K562 (cell line): ENCODE measurements at regions not wholly inside any gene's neighbourhood (a gene's known extent, or its start where the extent isn't known, plus 50 kb on each side); places are given as distances from the start of the nearest gene placed in this dataset.

ENCODE experiments used
- ATAC-seq: fragments of 200-7000 bp; cut with Tn5 transposase; 3 replicates; pipeline ENCODE4 v1.9.1; 2020; ENCODE audit warnings: moderate library complexity
- BruUV-seq: library from RNA; stranded (reverse); fragments of 400-500 nt; replicated peaks from 2 replicates; lab custom pipeline; 2021; lab: Mats Ljungman, UMichigan
- CTCF ChIA-PET: fragments of 300-600 bp; formaldehyde crosslinking; extraction: SDS; loops from one replicate; lab custom pipeline; 2021; ENCODE audit warnings: low intra/inter-chr PET ratio; lab: Yijun Ruan, JAX
- POLR2A ChIA-PET: fragments of 300-600, 350-650 bp; sonication (Branson Sonifier 250); formaldehyde crosslinking; extraction: SDS; loops from one replicate; lab custom pipeline; 2021; ENCODE audit warnings: antibody characterized with exemption, inconsistent platforms; lab: Yijun Ruan, JAX
- DNase-seq, 4 experiments: peaks; one replicate each; pipeline versions ENCODE4 v3.0.0 to v3.0.0-alpha.2; 2011 to 2018; ENCODE audit warnings: low spot score in 3 of 4, mixed read lengths in 3 of 4; ENCODE audit errors: extremely low read depth in 1 of 4
- FAIRE-seq: peaks from 2 replicates; lab custom pipeline; 2011; peaks lifted over from hg19 to GRCh38; lab: Jason Lieb, UNC
- H2AFZ ChIP-seq: 2 replicates; pipeline ENCODE4 v1.6.0; 2011; ENCODE audit warnings: low read depth, low read length, control low read depth, inconsistent platforms
- H3K27ac ChIP-seq: fragments of 200-600 bp; 3 replicates; pipeline ENCODE4 v1.8.0; 2011; ENCODE audit warnings: low read depth, mild to moderate bottlenecking, control low read depth, inconsistent platforms, low read length, moderate library complexity, mixed read lengths; ENCODE audit errors: extremely low read depth
- H3K27me3 ChIP-seq, 2 experiments: fragments of 300-600 bp in 1 of 2; 2 replicates in 1 of 2; 3 replicates in 1 of 2; pipeline versions ENCODE4 v1.6.0 to v1.8.0; 2011; ENCODE audit warnings: inconsistent platforms in 2 of 2, low read length in 2 of 2, mild to moderate bottlenecking in 1 of 2, mixed read lengths in 1 of 2, moderate library complexity in 1 of 2; ENCODE audit not compliant: control insufficient read depth in 2 of 2, insufficient read depth in 2 of 2
- H3K36me3 ChIP-seq: fragments of 300-600 bp; 3 replicates; pipeline ENCODE4 v1.8.0; 2011; ENCODE audit warnings: mild to moderate bottlenecking, low read length, inconsistent platforms; ENCODE audit not compliant: control insufficient read depth, insufficient read depth
- H3K4me1 ChIP-seq, 2 experiments: fragments of 200-600 bp in 1 of 2; replicated peaks in 1 of 2; 2 replicates in 1 of 2; 3 replicates in 1 of 2; pipeline versions ENCODE4 v1.5.1 to v1.8.0; 2011; ENCODE audit warnings: inconsistent platforms in 2 of 2, low read length in 2 of 2, mild to moderate bottlenecking in 1 of 2, mixed read lengths in 1 of 2, moderate library complexity in 1 of 2; ENCODE audit not compliant: control insufficient read depth in 2 of 2, insufficient read depth in 2 of 2
- H3K4me2 ChIP-seq: 2 replicates; pipeline ENCODE4 v1.6.1; 2011; ENCODE audit warnings: low read length, control low read depth, inconsistent platforms, mixed read lengths; ENCODE audit not compliant: insufficient read depth
- H3K4me3 ChIP-seq: fragments of 200-600 bp; sonication (generic), shearing (Covaris generic); 2 replicates; pipeline ENCODE4 v1.5.1; 2016; ENCODE audit warnings: control low read depth, inconsistent platforms
- H3K79me2 ChIP-seq: fragments of 200-600 bp; 3 replicates; pipeline ENCODE4 v1.8.0; 2011; ENCODE audit warnings: low read length, inconsistent platforms; ENCODE audit not compliant: control insufficient read depth, insufficient read depth
- H3K9ac ChIP-seq, 2 experiments: 2 replicates each; pipeline versions ENCODE4 v1.6.0 to v1.6.1; 2011; ENCODE audit warnings: low read depth in 2 of 2, low read length in 2 of 2, control low read depth in 1 of 2, inconsistent platforms in 1 of 2, mild to moderate bottlenecking in 1 of 2, mixed read lengths in 1 of 2; ENCODE audit not compliant: insufficient read depth in 1 of 2
- H3K9me1 ChIP-seq: one replicate; pipeline ENCODE4 v1.6.0; 2011; ENCODE audit warnings: inconsistent platforms, mild to moderate bottlenecking, low read length, moderate library complexity; ENCODE audit not compliant: control insufficient read depth, insufficient read depth
- H3K9me3 ChIP-seq: replicated peaks from 2 replicates; pipeline ENCODE4 v1.5.1; 2011; ENCODE audit warnings: low read depth, low read length, inconsistent platforms; ENCODE audit not compliant: control insufficient read depth, insufficient read depth
- H4K20me1 ChIP-seq: replicated peaks from 2 replicates; pipeline ENCODE4 v1.6.1; 2011; ENCODE audit warnings: low read length, inconsistent platforms, mixed read lengths; ENCODE audit not compliant: control insufficient read depth, insufficient read depth
- HES1 ChIP-seq: fragments of 450-650 bp; IDR thresholded peaks from 2 replicates; pipeline ENCODE4 v1.6.1; 2016; ENCODE audit warnings: low read depth, mild to moderate bottlenecking, moderate library complexity
- IRF1 ChIP-seq: sonication (generic); formaldehyde crosslinking; IDR thresholded peaks from 2 replicates; pipeline ENCODE4 v1.8.0; 2022; ENCODE audit warnings: missing genetic modification reagents, mild to moderate bottlenecking, borderline replicate concordance
- JUND ChIP-seq, 2 experiments: IDR thresholded peaks; 2 replicates in 1 of 2; 3 replicates in 1 of 2; pipeline ENCODE4 v1.6.1; 2011; ENCODE audit warnings: borderline replicate concordance in 2 of 2, low read depth in 2 of 2, low read length in 2 of 2, improper control_type of control experiment in 1 of 2, missing biosample characterization in 1 of 2, missing genetic modification characterization in 1 of 2, missing genetic modification reagents in 1 of 2
- MCM2 ChIP-seq: fragments of 450-650 bp; IDR thresholded peaks from 2 replicates; pipeline ENCODE4 v1.6.1; 2017; ENCODE audit warnings: low read depth, mild to moderate bottlenecking
- MEF2A ChIP-seq: IDR thresholded peaks from 2 replicates; pipeline ENCODE4 v1.6.1; 2011; ENCODE audit warnings: low read depth, mild to moderate bottlenecking, low read length, moderate library complexity; ENCODE audit not compliant: control insufficient read depth
- NCOA1 ChIP-seq: fragments of 450-650 bp; IDR thresholded peaks from 2 replicates; pipeline ENCODE4 v1.6.1; 2016; ENCODE audit warnings: low read depth
- NCOA4 ChIP-seq: fragments of 450-650 bp; IDR thresholded peaks from 2 replicates; pipeline ENCODE4 v1.6.1; 2018; ENCODE audit warnings: mild to moderate bottlenecking; ENCODE audit not compliant: partially characterized antibody
- NR2C2 ChIP-seq, 2 experiments: fragments of 200-800 bp in 1 of 2; sonication (Bioruptor generic) in 1 of 2; sonication (generic) in 1 of 2; formaldehyde crosslinking in 1 of 2; IDR thresholded peaks; 2 replicates each; pipeline versions ENCODE4 v1.6.1 to v1.8.0; 2016 to 2022; ENCODE audit warnings: mild to moderate bottlenecking in 1 of 2, missing compliant biosample characterization in 1 of 2, missing genetic modification characterization in 1 of 2, missing genetic modification reagents in 1 of 2
- PCBP1 ChIP-seq: fragments of 200-400 bp; formaldehyde crosslinking; IDR thresholded peaks from 2 replicates; pipeline ENCODE4 v1.6.1; 2018; ENCODE audit warnings: mild to moderate bottlenecking, low read depth, low read length; ENCODE audit not compliant: poor library complexity, severe bottlenecking
- PTRF ChIP-seq: fragments of 450-650 bp; IDR thresholded peaks from 2 replicates; pipeline ENCODE4 v1.6.1; 2016; ENCODE audit warnings: mild to moderate bottlenecking, missing genetic modification characterization, missing compliant biosample characterization
- RHOXF2B ChIP-seq: fragments of 250-450 bp; sonication (Bioruptor Pico); conservative IDR thresholded peaks from 2 replicates; pipeline ENCODE4 v1.5.1; 2021
- ZBTB8A ChIP-seq: fragments of 450-650 bp; IDR thresholded peaks from 2 replicates; pipeline ENCODE4 v1.6.1; 2018; ENCODE audit warnings: mild to moderate bottlenecking, moderate library complexity; ENCODE audit not compliant: partially characterized antibody
- ZNF12 ChIP-seq: sonication (generic); formaldehyde crosslinking; IDR thresholded peaks from 2 replicates; pipeline ENCODE4 v1.4.0; 2020; ENCODE audit warnings: mild to moderate bottlenecking, missing genetic modification reagents
- ZNF140 ChIP-seq: fragments of 250-450 bp; sonication (Bioruptor Pico); IDR thresholded peaks from 2 replicates; pipeline ENCODE4 v1.8.0; 2021; ENCODE audit warnings: moderate library complexity, mild to moderate bottlenecking, inconsistent platforms
- ZNF197 ChIP-seq: fragments of 200-800 bp; sonication (Bioruptor generic); IDR thresholded peaks from 2 replicates; pipeline ENCODE4 v1.6.1; 2016; ENCODE audit warnings: low read depth, missing genetic modification characterization, missing compliant biosample characterization
- WGBS: fragments of 100-300 bp; shearing (Covaris generic); methylation state at CpG from one replicate; pipeline ENCODE4 v1.1.6; 2016; ENCODE audit warnings: low coverage, mixed read lengths; ENCODE audit not compliant: insufficient coverage; ENCODE audit errors: missing lambda C conversion rate; 5-methylcytosine and 5-hydroxymethylcytosine counted together
- in situ Hi-C: fragments of 300-500 bp; cut with MboI; formaldehyde crosslinking; loops from 4 replicates; pipeline ENCODE4 v1.15.0; 2018; ENCODE audit warnings: inconsistent platforms, mixed read lengths
- intact Hi-C: fragments of 100-400 bp; cut with micrococcal nuclease; formaldehyde crosslinking; loops from 2 replicates; pipeline ENCODE4 v1.14.2; 2022
- TF ChIP-seq, protein P1 (sequence below), 2 experiments: fragments of 450-650 bp in 1 of 2; IDR thresholded peaks; 2 replicates each; pipeline ENCODE4 v1.6.1; 2011 to 2017; ENCODE audit warnings: low read depth in 2 of 2, antibody characterized with exemption in 1 of 2, borderline replicate concordance in 1 of 2, low read length in 1 of 2, mild to moderate bottlenecking in 1 of 2, mixed read lengths in 1 of 2; ENCODE audit not compliant: control insufficient read depth in 1 of 2

GRCh38 chr10:107614939-107615685 is 450.6 kb upstream of the SORCS1 start:
- H3K27ac ChIP-seq, result no peak overlapping the region
- no peaks in the 10 kb centered on the region for H3K9me3 ChIP-seq
- ATAC-seq (no peak), DNase-seq (no peak), FAIRE-seq (no peak)
- BruUV-seq, result no TSS peak
- ChIA-PET POLR2A (no interaction called here), CTCF (no interaction called here)
- H4K20me1 ChIP-seq, result no peaks in the 10 kb centered on the region
- H3K4me3 ChIP-seq, result no peak overlapping the region
- no peak overlapping the region for H2AFZ ChIP-seq
- no peak overlapping the region for H3K4me2 ChIP-seq
- no peaks in the 10 kb centered on the region for H3K36me3 ChIP-seq
- 2% methylated on average over 8 of the region's 8 CpGs for WGBS
- intact Hi-C loops, result no loop called here
- no peaks in the 10 kb centered on the region for H3K9me1 ChIP-seq
- no peaks in the 10 kb centered on the region for H3K4me1 ChIP-seq
- in situ Hi-C loops, result no loop called here
- H3K9ac ChIP-seq, result no peak overlapping the region
- no peaks in the 10 kb centered on the region for H3K79me2 ChIP-seq
- H3K27me3 ChIP-seq, result no peaks in the 10 kb centered on the region
- TF ChIP-seq NR2C2 (CRISPR knock-in tag; IDR thresholded peaks at IDR 0.05) (no peak), NR2C2 (tag; IDR thresholded peaks at IDR 0.05) (no peak), ZNF197 (CRISPR knock-in tag) (no peak), NCOA4 (no peak), NCOA1 (no peak), PCBP1 (no peak), RHOXF2B (CRISPR knock-in tag) (no peak), PTRF (tag) (no peak), JUND (IDR thresholded peaks at IDR 0.05; ENCODE audit: borderline replicate concordance, low read depth, low read length) (no peak), JUND (tag; IDR thresholded peaks at IDR 0.05; ENCODE audit: borderline replicate concordance, low read depth, low read length) (no peak), IRF1 (no peak), ZNF12 (CRISPR knock-in tag) (no peak), MCM2 (no peak), ZBTB8A (no peak), MEF2A (no peak), HES1 (no peak), ZNF140 (CRISPR knock-in tag) (no peak)
- TF ChIP-seq, protein P1, sequence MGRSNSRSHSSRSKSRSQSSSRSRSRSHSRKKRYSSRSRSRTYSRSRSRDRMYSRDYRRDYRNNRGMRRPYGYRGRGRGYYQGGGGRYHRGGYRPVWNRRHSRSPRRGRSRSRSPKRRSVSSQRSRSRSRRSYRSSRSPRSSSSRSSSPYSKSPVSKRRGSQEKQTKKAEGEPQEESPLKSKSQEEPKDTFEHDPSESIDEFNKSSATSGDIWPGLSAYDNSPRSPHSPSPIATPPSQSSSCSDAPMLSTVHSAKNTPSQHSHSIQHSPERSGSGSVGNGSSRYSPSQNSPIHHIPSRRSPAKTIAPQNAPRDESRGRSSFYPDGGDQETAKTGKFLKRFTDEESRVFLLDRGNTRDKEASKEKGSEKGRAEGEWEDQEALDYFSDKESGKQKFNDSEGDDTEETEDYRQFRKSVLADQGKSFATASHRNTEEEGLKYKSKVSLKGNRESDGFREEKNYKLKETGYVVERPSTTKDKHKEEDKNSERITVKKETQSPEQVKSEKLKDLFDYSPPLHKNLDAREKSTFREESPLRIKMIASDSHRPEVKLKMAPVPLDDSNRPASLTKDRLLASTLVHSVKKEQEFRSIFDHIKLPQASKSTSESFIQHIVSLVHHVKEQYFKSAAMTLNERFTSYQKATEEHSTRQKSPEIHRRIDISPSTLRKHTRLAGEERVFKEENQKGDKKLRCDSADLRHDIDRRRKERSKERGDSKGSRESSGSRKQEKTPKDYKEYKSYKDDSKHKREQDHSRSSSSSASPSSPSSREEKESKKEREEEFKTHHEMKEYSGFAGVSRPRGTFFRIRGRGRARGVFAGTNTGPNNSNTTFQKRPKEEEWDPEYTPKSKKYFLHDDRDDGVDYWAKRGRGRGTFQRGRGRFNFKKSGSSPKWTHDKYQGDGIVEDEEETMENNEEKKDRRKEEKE (IDR thresholded peaks at IDR 0.05; ENCODE audit: borderline replicate concordance in 1 of 2, control insufficient read depth in 1 of 2, low read depth in 2 of 2, low read length in 1 of 2), result no peak
